ENCODE measurements at regions not wholly inside any gene's neighbourhood (a gene's known extent, or its start where the extent isn't known, plus 50 kb on each side); places are given as distances from the start of the nearest gene placed in this dataset.

GRCh38 chr5:126070481-126070880 lies 352.7 kb upstream of the GRAMD2B start:
- TF ChIP-seq, protein P1, sequence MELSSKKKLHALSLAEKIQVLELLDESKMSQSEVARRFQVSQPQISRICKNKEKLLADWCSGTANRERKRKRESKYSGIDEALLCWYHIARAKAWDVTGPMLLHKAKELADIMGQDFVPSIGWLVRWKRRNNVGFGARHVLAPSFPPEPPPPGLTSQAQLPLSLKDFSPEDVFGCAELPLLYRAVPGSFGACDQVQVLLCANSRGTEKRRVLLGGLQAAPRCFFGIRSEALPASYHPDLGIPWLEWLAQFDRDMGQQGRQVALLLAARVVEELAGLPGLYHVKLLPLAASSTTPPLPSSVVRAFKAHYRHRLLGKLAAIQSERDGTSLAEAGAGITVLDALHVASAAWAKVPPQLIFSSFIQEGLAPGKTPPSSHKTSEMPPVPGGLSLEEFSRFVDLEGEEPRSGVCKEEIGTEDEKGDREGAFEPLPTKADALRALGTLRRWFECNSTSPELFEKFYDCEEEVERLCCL (CRISPR knock-in tag; IDR thresholded peaks at IDR 0.05; ENCODE audit: borderline replicate concordance): no peak
- TF ChIP-seq CBX5 (CRISPR knock-in tag; IDR thresholded peaks at IDR 0.05; ENCODE audit: borderline replicate concordance) (no peak), ZBTB10 (CRISPR knock-in tag; IDR thresholded peaks at IDR 0.05; ENCODE audit: borderline replicate concordance) (no peak), SNRNP70 (IDR thresholded peaks at IDR 0.05; ENCODE audit: low read depth, low read length) (no peak), MAFF (IDR thresholded peaks at IDR 0.05; ENCODE audit: low read depth, low read length) (no peak), JUND (CRISPR knock-in tag; IDR thresholded peaks at IDR 0.05) (no peak)
- TF ChIP-seq, protein P2, sequence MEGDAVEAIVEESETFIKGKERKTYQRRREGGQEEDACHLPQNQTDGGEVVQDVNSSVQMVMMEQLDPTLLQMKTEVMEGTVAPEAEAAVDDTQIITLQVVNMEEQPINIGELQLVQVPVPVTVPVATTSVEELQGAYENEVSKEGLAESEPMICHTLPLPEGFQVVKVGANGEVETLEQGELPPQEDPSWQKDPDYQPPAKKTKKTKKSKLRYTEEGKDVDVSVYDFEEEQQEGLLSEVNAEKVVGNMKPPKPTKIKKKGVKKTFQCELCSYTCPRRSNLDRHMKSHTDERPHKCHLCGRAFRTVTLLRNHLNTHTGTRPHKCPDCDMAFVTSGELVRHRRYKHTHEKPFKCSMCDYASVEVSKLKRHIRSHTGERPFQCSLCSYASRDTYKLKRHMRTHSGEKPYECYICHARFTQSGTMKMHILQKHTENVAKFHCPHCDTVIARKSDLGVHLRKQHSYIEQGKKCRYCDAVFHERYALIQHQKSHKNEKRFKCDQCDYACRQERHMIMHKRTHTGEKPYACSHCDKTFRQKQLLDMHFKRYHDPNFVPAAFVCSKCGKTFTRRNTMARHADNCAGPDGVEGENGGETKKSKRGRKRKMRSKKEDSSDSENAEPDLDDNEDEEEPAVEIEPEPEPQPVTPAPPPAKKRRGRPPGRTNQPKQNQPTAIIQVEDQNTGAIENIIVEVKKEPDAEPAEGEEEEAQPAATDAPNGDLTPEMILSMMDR (CRISPR knock-in tag; IDR thresholded peaks at IDR 0.05): no peak
- TF ChIP-seq, protein P3, sequence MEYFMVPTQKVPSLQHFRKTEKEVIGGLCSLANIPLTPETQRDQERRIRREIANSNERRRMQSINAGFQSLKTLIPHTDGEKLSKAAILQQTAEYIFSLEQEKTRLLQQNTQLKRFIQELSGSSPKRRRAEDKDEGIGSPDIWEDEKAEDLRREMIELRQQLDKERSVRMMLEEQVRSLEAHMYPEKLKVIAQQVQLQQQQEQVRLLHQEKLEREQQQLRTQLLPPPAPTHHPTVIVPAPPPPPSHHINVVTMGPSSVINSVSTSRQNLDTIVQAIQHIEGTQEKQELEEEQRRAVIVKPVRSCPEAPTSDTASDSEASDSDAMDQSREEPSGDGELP (IDR thresholded peaks at IDR 0.05; ENCODE audit: borderline replicate concordance, low read depth): no peak

Data from HepG2 (cell line).